Esophagus mucosa (tissue), 1 donor: ENCODE measurements at regions not wholly inside any gene's neighbourhood (a gene's known extent, or its start where the extent isn't known, plus 50 kb on each side); places are given as distances from the start of the nearest gene placed in this dataset.

Source experiments
- ATAC-seq: fragments of 200-7000 bp; cut with Tn5 transposase; one replicate; pipeline ENCODE4 v1.9.1; 2020
- donor health status: DM: yes; HTN: yes; CAD: no.

DNA sequence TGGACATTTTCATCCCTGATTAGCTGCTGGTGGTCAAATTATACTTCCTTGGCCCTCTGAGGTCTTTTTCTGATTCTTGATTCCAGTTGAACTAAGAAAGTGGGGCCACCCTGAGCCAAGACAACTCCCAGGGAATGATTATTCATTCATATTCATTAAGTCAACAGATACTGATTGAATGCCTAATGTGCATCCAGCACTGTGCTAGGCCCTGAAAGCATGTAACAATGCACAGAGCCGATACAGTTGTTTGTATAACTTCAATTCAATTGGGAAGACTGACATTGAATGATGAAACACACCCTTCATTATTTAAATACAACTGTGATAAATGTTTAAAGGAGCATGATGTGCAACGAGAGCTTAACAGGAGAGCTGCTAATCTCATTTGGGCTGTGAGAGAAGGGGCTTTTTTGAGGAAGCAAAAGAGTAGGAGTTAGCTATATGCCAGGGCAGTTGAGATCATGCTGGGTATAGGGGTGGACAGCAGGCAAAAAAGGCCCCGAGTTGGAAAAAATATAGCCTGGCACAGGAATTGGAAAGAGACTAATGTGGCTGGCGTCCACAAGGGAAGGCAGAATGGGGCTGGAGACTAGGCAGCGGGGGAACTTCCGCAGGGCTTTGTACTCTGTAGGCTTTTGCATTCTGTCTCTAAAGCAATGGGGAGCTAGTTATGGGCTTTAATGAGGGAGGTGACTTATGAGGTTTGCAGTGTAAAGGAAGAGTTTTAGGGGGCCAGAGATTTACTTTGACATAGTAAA is 57.2 kb upstream of the ACVR1 start:
- ATAC-seq, result no peak

- ATAC-seq, result no peak
These were observed 56.5 kb upstream of the ACVR1 start for GRCh38 chr2:157932480-157933159.

DNA sequence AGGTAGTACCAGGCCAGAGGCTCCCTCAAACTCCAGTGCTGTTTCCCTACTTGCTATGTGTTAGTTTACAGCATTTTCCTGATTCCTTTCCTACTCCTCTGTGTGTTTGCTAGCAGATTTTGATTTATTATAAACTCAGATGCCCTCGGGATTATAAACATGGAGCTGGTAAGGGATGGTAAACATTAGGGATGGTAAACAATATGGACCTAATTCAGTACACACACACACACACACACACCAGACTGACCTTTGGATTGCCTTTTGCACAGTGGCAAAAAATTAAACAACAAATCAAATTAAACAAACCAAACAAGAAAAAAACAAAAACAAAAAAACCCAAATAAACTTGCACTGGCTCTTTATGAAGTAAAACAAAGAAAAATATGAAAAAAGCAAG is 55.4 kb upstream of the ACVR1 start:
- no peak for ATAC-seq

GRCh38 chr2:157930728-157931127 is 54.6 kb upstream of the ACVR1 start:
- no peak for ATAC-seq

DNA sequence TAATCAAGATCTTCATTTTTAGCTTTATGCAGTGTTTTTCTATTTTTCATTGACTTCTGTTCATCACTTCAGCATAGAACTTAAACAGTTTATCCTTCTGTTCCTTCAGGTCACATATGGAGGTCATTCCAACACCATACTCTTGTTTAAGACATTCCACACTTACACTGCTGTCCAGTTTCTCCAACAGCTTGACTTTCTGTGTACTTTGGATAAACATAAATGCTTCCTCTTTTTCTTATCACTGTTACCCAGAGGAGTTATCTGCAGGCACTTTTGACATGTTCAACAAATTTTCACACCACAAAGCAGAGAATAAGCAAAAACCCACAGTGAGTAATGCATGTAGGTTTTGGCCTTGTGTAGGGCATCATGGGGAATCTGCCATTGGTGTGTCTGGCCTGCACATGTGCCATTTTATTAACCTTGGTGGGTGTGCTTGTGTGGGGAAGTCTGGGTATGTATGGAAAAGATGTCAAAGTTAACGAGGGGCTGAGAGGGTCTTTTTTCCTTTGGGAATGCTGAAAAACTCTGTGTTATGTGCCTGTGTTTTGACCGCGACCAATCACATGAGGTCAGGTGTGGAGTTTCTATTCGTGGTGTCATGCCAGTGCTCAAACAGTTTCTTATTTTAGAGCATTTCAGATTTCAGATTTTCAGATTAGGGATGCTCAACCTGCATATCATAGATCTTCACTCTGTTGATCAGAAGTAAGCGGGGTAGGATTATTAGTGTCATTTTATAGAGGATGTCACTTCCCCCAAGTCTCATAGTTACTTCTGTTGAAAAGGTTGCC is 53.9 kb upstream of the ACVR1 start:
- no peak for ATAC-seq

DNA sequence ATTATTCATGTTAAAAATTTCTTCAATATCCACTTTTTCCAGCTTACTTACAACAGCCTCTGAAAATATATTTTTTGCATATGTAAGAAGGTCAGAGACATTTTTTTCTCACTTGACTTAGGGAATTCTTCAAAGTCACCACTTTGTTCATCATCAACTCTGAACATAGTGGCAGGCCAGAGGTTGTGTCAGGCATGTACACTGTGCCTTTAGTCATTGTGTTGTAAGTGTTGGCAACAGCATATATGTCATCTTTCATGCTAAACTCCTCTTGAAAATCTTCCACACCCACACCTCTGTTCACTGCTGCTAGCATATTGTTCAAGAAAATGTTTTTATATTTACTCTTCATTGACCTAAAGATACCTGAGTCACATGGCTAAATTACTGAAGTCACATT is 52.2 kb upstream of the ACVR1 start:
- no peak for ATAC-seq

GRCh38 chr2:157927155-157927554 is 51.0 kb upstream of the ACVR1 start:
- no peak for ATAC-seq
